NCI-H446 (cell line): ENCODE measurements at regions not wholly inside any gene's neighbourhood (a gene's known extent, or its start where the extent isn't known, plus 50 kb on each side); places are given as distances from the start of the nearest gene placed in this dataset.

Source experiments
- DNase-seq, 2 experiments: peaks; one replicate each; lab custom pipeline; 2025; lab: John Stamatoyannopoulos, UW

DNA sequence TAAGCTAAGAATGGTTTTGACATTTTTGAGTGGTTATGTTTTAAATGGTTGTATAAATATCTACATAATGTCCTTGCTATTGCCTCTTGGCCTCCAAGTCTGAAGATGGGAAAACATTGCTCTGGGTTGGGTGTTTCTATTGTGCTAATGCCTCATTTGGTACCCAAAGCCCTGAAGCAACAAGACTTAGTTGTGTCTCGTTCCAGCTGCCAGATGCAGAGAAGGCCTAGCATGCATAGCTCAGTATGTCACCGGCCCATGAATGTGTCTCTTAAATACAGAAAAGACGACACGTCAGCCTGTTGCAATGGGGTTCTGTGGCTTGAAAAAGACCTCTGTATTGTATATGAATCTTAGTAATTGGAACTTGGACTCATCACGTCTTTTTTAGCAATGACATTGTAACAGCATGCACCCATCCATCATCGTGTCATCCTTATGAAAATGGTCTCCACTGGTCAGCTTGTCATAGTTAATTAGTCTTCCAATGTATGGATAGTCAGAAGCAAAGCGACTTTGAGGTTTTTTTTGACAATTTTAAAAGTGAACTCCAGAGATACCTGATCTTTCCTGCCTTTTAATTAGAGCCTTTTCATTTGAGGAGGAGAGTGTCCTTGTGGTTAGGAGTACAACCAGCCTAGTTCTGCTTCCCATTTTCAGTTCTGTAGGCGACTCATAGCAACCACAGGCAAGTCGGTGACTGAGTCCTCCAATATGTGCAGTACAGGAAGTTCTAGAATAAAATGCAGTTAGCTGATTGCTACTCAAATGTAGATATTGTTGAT, 126.4 kb upstream of the GATB start:
- no peak for DNase-seq

DNA sequence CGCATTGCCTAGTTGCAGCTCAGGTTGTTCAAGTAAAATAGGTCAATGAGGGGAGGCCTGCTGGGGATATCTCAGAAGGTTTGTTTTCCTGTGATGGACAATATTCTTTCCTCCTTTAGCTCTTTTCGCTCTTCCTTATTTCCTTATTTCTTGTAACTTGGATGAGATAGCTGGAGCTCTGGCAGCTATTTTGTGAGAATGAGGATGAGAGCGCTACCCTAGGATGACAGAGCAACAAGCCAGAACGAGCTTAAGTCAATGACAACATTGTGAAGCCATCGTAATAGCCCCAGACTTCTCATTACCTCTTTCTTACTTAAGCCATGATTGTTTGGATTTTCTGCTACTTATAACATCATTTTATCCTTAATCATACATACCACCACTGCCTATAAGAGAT, 124.3 kb upstream of the GATB start:
- no peak for DNase-seq

DNA sequence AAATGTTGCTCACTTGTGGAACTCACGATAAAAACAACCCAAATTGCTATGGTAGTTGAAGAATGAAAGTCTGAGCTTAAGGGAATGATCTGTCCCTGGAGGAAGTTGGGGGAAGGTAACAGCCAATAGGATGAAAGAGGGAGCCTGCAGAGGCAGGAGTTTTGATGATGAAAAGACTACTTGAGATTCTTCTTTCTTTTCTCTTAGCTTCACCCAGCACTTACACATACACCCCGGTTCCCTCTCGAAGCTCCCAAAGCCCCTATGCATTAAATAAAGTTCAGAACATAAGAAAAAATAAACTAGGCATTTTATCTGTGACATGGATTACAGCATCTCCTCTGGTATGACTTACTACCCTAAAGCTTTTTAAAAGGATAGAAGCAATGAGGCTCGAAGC, 122.9 kb upstream of the GATB start:
- DNase-seq, result no peak

DNA sequence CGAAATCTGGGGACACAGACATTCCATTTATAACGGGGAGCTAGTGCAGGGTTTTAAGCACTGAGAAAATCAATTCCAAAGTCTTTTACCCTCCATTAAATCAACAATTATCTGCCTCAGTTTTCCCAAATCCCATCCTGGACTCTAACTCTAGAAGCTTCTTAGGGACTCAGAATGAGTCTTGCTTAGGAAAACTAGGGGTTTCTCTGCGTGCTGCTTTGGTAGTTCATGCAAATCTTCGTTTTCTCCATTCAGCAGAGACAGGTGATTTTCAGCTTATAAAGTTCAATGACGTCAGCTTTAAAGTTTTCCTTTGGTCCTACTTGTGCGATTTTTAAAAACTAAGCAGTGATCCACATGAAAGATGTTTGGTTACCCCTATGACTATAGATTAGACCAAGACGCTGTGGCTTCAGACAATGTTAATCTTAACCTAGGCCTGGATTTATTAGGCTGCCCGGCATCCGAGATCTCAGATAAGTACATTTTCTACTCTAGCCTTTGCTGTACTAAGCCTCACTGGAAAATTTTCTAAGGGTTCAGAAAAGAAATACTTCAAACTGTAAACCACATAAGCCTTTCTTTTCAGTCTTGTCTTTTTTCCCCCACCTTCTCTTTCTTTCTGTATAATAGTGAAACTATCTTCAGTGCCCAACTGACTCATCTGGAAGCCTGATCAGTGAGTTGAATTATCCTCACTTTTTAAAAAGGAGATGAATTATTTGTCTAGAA, 121.4 kb upstream of the GATB start:
- no peak for DNase-seq

DNA sequence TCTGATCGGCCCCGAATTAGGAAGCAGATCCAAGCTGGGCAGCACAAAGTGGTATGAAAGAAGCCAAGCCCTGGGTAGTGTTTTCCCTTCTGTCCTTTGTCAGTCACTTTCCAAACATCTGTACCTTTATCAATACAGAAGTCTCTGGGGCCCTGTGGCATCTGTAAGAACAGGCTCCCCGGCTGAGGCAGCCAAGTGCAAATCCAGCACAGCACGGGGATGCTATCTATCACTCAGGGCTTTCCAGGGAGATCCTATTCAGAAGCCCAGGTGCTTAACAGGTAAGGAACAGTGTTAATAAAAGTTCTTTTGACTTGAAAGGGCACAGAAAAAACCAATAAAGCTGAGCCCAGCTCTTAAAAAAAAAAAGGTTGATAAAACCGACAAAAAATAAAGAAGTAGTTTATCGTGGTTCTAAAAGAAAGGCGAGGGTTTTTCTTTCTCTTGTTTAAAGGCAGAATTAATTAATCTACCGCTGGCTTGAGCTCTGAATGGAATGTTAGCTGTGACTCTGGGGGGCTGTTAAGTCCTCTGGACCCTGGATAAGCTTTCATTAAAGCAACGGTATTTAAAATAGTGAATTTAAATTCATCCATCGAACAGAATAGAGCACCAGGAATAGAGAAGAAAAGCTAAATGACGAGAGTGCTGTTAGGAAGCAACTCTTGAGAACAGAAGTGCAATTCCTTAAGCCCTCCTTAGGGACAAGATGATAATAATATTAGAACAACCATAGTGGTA, 119.1 kb upstream of the GATB start:
- no peak for DNase-seq

DNA sequence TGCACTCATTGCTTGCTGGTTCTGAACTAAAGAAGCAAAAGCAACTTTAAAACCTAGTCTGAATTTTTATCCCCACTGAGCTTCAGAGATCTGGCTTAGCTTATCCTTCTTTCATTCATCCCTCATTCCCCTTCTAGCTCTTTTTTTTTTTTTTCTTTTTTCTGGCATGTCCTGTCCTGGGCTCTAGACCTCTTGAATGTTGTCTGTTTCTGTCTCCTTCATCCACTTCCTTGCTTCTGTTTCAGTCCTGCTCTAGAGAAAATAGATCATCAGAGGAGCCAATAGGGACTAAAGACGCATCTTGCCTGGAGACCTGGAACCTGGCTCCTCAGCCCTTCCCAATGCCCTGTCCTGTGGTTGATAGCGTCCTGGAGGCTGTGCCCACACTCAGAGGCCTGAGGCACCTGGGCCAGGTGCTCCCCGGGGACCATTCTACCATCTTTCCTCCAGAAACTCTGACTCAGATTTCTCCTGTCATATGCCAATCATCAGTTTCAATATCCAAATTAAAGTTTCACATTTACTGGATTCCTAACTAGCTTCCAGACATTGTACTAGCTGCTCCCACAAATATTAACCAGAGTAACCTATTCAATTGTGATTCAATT, 115.7 kb upstream of the GATB start:
- DNase-seq, result no peak

GRCh38 chr4:151874328-151874727, 113.5 kb upstream of the GATB start:
- DNase-seq, result no peak

DNA sequence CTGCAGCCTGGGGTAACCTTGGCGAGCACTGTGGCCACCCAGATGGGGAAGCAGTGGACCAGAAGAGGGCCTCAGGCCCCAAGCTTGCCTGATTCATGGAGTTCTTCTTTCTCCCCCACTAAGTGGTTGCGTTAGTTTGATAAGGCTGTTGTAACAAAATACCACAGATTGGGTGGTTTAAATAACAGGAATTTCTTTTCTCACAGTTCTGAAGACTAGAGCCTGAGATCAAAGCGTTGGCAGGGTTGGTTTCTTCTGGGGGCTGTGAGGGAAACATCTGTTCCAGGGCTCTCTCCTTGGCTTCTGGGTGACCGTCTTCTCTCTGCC, 105.7 kb upstream of the GATB start:
- DNase-seq, result no peak

- no peak for DNase-seq
Measured at GRCh38 chr4:151865744-151866591, 105.2 kb upstream of the GATB start.

GRCh38 chr4:151865312-151865711, 104.5 kb upstream of the GATB start:
- DNase-seq, result no peak

- no peak for DNase-seq
Measured at GRCh38 chr4:151864068-151864467, 103.3 kb upstream of the GATB start.

DNA sequence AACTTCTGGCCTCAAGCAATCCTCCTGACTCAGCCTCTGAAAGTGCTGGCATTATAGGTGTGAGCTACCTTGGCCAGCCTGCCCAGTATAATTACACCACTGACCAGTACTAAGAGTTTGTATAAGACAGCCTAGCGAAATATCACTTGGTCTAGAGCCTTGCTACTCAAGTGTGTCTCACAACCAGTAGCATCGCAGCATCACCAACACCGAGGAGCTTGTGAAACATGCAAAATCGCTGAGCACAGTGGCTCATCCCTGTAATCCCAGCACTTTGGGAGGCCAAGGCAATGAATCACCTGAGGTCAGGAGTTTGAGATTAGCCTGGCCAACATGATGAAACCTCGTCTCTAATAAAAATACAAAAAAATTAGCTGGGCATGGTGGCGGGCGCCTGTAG, 102.0 kb upstream of the GATB start:
- DNase-seq, result no peak

DNA sequence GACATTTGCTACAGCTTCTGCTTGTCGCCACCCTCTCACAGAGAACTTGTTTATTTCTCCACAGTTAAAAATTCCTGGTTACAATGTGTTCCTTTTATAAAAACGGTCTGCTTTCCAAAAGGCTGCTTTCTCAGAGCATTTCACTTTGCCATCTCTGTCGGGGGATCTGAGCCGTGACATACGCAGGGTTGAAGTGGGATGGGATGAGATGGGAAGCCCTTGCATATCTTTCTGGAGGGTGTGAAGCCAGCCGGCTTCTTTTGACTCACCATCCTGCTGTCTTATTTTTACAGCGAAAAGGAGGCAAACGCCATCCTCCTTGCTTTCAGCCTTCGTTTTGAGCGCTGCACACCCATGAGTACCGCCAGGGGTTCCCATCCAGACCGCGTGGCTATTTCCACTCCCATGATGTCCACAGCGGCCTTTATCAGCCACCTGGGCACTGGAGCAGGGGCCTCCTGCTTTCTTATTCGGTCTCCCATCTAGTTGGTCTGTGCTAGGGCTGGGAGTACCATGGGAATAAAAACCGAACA, 99.8 kb upstream of the GATB start:
- no peak for DNase-seq

- DNase-seq, result no peak
Measured at GRCh38 chr4:151859641-151860040, 98.8 kb upstream of the GATB start.

DNA sequence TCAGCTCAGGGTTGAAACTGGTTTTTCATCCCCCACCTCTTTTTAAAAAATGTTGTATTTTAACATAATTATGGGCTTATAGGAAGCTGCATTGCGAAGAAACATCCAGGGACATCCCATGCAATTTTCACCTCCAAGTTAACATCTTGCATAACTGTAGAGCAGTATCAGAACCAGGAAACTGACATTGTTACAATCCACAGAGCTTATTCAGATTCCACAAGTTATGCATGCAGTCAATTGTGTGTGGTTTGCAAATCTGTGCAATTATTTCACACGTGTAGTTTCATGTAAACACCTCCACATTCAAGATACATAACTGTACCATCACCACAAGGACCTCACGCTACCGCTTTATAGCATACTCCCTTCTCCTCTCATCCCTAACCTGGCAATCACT, 97.5 kb upstream of the GATB start:
- DNase-seq, result no peak

DNA sequence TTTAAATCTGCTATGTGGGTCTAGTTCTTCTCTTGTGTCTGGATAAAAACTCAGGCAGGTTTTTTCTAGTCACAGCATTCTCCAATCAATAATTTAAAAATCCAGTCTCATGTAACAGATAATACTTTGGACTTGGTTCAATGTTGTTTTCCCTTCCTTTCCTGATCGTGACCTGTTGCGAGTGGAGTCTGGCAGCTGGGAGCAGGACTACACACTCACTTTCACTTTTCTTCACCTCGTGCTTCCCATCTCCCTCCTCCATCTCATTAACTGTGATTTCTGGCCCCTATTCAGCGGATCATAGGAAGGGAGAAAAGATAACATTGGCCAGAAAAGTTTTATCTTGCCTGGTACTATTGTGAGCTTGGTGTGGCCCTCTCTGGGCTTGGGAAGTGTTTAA, 96.6 kb upstream of the GATB start:
- no peak for DNase-seq

DNA sequence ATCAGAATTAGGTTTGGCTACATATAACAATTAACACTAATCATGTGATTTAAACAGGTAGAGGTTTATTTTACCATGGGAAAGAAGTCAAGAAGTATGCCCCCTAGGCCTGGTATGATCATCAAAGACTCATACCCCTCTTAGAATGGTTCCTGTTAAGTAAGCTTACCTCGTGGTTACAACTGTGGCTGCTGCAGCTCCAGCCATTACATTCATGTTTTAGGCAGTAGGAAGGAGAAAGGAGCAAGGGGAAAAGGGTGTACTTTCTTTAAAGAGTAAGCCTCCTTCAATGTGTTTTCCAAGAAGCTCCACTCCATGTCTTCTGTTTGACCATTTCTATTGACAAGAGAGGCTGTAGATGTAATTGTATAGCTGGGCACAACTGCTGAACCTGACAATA, 94.9 kb upstream of the GATB start:
- DNase-seq, result no peak

GRCh38 chr4:151854731-151855130, 93.9 kb upstream of the GATB start:
- DNase-seq, result no peak

- DNase-seq, result no peak
Measured at GRCh38 chr4:151853034-151853433, 92.2 kb upstream of the GATB start.

DNA sequence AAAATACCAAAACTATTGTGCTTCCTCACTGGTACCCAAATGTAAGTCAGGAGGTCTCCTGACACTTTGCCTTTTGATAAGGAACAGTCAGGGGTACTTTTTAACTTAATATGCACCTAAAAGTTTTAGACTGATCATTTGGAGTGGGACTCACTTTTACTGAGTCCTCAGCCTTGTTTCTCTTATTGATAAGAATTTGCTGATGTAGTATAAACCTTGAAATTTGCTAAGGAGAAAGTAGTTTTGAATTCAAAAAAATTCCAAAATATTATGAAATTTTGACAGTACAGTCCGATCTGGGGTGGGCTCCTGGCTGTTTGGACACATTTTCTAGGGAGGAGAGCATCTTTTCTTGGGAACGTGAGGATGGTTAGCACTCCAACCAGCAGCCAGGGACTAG, 91.4 kb upstream of the GATB start:
- no peak for DNase-seq

- no peak for DNase-seq
Measured at GRCh38 chr4:151851354-151851753, 90.5 kb upstream of the GATB start.

DNA sequence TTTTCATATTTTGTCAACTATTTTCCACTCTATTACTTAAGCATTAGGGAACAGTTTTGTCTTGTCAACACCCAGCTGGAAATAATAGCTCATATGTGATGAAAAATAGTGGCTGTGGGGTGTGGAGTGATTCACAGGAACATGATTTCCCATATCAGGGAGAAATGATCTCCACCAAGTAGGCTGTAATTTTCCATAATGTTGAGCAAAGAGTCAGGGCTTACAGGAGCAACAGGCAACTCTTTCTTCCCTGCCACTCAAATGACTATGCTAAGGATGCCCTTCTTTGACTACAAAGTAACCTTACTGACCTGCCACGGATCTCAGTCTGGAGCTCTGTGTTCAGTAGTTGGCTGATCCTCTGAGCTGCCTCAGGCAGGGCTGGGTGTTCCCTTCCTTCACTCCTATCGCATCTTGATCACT, 90.0 kb upstream of the GATB start:
- no peak for DNase-seq
